GM18868 (cell line): ENCODE measurements at regions not wholly inside any gene's neighbourhood (a gene's known extent, or its start where the extent isn't known, plus 50 kb on each side); places are given as distances from the start of the nearest gene placed in this dataset.
"Not testable (repeated sequence)": the region's sequence is repeated elsewhere in the genome, so short reads cannot be mapped to it uniquely, and the experiment has no call there.

Source experiments
- ATAC-seq: cut with Tn5 transposase; IDR thresholded peaks from one replicate; pipeline ENCODE4 v1.9.1; 2021; ENCODE audit warnings: mild to moderate bottlenecking, moderate library complexity; ENCODE audit not compliant: unreplicated experiment

GRCh38 chr20:41690702-41691101, 72.5 kb upstream of the CHD6 start:
- ATAC-seq: no peak

GRCh38 chr20:41686961-41687360, 68.8 kb upstream of the CHD6 start:
- ATAC-seq: no peak

- ATAC-seq: not testable (repeated sequence)
Measured at GRCh38 chr20:41685145-41685544, 67.0 kb upstream of the CHD6 start.

GRCh38 chr20:41678799-41679198, 60.6 kb upstream of the CHD6 start:
- no peak for ATAC-seq

- ATAC-seq: no peak
Measured at GRCh38 chr20:41672282-41672681, 54.1 kb upstream of the CHD6 start.

GRCh38 chr20:41671143-41671542, 53.0 kb upstream of the CHD6 start:
- ATAC-seq: no peak

- no peak for ATAC-seq
Measured at GRCh38 chr20:41670631-41671030, 52.5 kb upstream of the CHD6 start.

- ATAC-seq: no peak
Measured at GRCh38 chr20:41669708-41670263, 51.6 kb upstream of the CHD6 start.

GRCh38 chr20:41668057-41668749, 50.0 kb upstream of the CHD6 start:
- no peak for ATAC-seq
